CD4-positive, alpha-beta memory T cell (primary cell): ENCODE measurements at regions not wholly inside any gene's neighbourhood (a gene's known extent, or its start where the extent isn't known, plus 50 kb on each side); places are given as distances from the start of the nearest gene placed in this dataset.

Experiments
- CTCF ChIA-PET: fragments of 350-600 bp; sonication (Branson Sonifier 250); formaldehyde crosslinking; loops from one replicate; lab custom pipeline; 2021; ENCODE audit warnings: inconsistent platforms; ENCODE audit not compliant: partially characterized antibody; lab: Charles Lee
- POLR2A ChIA-PET: fragments of 350-600 bp; sonication (Branson Sonifier 250); formaldehyde crosslinking; loops from one replicate; lab custom pipeline; 2021; ENCODE audit not compliant: partially characterized antibody; lab: Charles Lee
- DNase-seq, 5 donors: peaks; one replicate each; pipeline versions ENCODE4 v3.0.0 to v3.0.0-alpha.2; 2020 to 2022; ENCODE audit warnings: mixed read lengths in 1 of 5
- H3K27ac ChIP-seq: one replicate; pipeline ENCODE4 v1.7.0; 2013; ENCODE audit warnings: low read depth, low read length
- H3K27me3 ChIP-seq: 2 replicates; pipeline ENCODE4 v1.7.0; 2013; ENCODE audit warnings: mild to moderate bottlenecking, low read length, moderate library complexity; ENCODE audit not compliant: insufficient read depth
- H3K36me3 ChIP-seq: 2 replicates; pipeline ENCODE4 v1.7.0; 2013; ENCODE audit warnings: mild to moderate bottlenecking, low read length, moderate library complexity; ENCODE audit not compliant: insufficient read depth
- H3K4me1 ChIP-seq: 2 replicates; pipeline ENCODE4 v1.7.0; 2013; ENCODE audit warnings: mild to moderate bottlenecking, low read length, moderate library complexity; ENCODE audit not compliant: insufficient read depth
- H3K4me3 ChIP-seq, 2 donors: one replicate each; pipeline ENCODE4 v1.7.0; 2013; ENCODE audit warnings: low read length in 2 of 2, mild to moderate bottlenecking in 1 of 2
- H3K9me3 ChIP-seq, 2 donors: one replicate each; pipeline ENCODE4 v1.7.0; 2013; ENCODE audit warnings: low read length in 2 of 2, control low read depth in 1 of 2; ENCODE audit not compliant: control insufficient read depth in 1 of 2
- H3K27ac Mint-ChIP-seq, 7 donors: one replicate each; pipeline ENCODE4 v1.8.0; 2020 to 2021; ENCODE audit warnings: mixed read lengths in 7 of 7, mild to moderate bottlenecking in 6 of 7, inconsistent platforms in 3 of 7, moderate library complexity in 3 of 7
- H3K27me3 Mint-ChIP-seq, 2 donors: one replicate each; pipeline ENCODE4 v1.8.0; 2020 to 2021; ENCODE audit warnings: mixed read lengths in 2 of 2
- H3K36me3 Mint-ChIP-seq, 2 donors: one replicate each; pipeline ENCODE4 v1.8.0; 2020 to 2021; ENCODE audit warnings: mixed read lengths in 2 of 2, inconsistent platforms in 1 of 2, mild to moderate bottlenecking in 1 of 2
- H3K4me1 Mint-ChIP-seq, 4 donors: one replicate each; pipeline ENCODE4 v1.8.0; 2020 to 2021; ENCODE audit warnings: mixed read lengths in 4 of 4, mild to moderate bottlenecking in 1 of 4
- H3K4me3 Mint-ChIP-seq, 8 donors: one replicate each; pipeline ENCODE4 v1.8.0; 2020 to 2021; ENCODE audit warnings: mixed read lengths in 8 of 8, mild to moderate bottlenecking in 7 of 8, moderate library complexity in 6 of 8, inconsistent platforms in 3 of 8
- H3K9me3 Mint-ChIP-seq, 8 donors: one replicate each; pipeline ENCODE4 v1.8.0; 2020 to 2021; ENCODE audit warnings: mixed read lengths in 8 of 8, mild to moderate bottlenecking in 5 of 8, inconsistent platforms in 3 of 8, moderate library complexity in 1 of 8
- intact Hi-C: fragments of 100-400 bp; cut with micrococcal nuclease; formaldehyde crosslinking; loops from one replicate; pipeline ENCODE4 v1.15.1; 2023

- Histone ChIP-seq H3K4me1 (peaks cover 7% of the 10 kb centered on the region), H3K36me3 (no peaks in the 10 kb centered on the region), H3K9me3 (no peaks in the 10 kb centered on the region), H3K27ac (no peak overlapping the region), H3K4me3 (no peak overlapping the region), H3K27me3 (no peaks in the 10 kb centered on the region)
- intact Hi-C loops, result loop anchor here (2.0 kb wide), 2 partner anchors 694 to 1026 kb away; partner anchors contain the start of gene GFM1
- Mint-ChIP-seq H3K9me3 (no peaks in the 10 kb centered on the region), H3K36me3 (no peaks in the 10 kb centered on the region), H3K4me3 (no peak overlapping the region), H3K27me3 (peaks cover 9 to 12% of the 10 kb centered on the region in 2 donors), H3K27ac (no peak overlapping the region), H3K4me1 (peaks cover 3 to 6% (median 4%) of the 10 kb centered on the region in 4 donors)
- CTCF ChIA-PET, result interaction anchor here (1.7 kb wide), 1 partner anchor 915 kb away, joined by 3 read pairs; no protein-coding TSS in a partner anchor
- no peak for DNase-seq
- POLR2A ChIA-PET, result no interaction called here
These were observed 115.7 kb upstream of the VEPH1 start for GRCh38 chr3:157618886-157619285.

GRCh38 chr3:157618075-157618760 lies 115.0 kb upstream of the VEPH1 start:
- POLR2A ChIA-PET, result no interaction called here
- CTCF ChIA-PET, result interaction anchor here (0.6 to 4.5 kb wide), 7 partner anchors 11 to 2000 kb away, joined by 3 to 38 read pairs (median 3); no protein-coding TSS in a partner anchor
- H3K27ac Mint-ChIP-seq, result peak overlapping the region in 1 of 7 donors; percentile 33

GRCh38 chr3:157614896-157615295 lies 111.7 kb upstream of the VEPH1 start:
- H3K9me3 ChIP-seq, result no peaks in the 10 kb centered on the region
- Mint-ChIP-seq H3K4me3 (no peak overlapping the region), H3K27me3 (peaks cover 3 to 8% of the 10 kb centered on the region in 2 donors), H3K36me3 (no peaks in the 10 kb centered on the region), H3K4me1 (peaks cover 3 to 6% (median 5%) of the 10 kb centered on the region in 4 donors), H3K9me3 (no peaks in the 10 kb centered on the region), H3K27ac (no peak overlapping the region)
- H3K4me3 ChIP-seq, result no peak overlapping the region
- H3K27ac ChIP-seq, result no peak overlapping the region
- ChIA-PET POLR2A (no interaction called here), CTCF (interaction anchor here (1.3 to 4.5 kb wide), 3 partner anchors 8 to 819 kb away, joined by 3 to 38 read pairs (median 11); no protein-coding TSS in a partner anchor)
- intact Hi-C loops, result no loop called here
- no peaks in the 10 kb centered on the region for H3K27me3 ChIP-seq
- peaks cover 7% of the 10 kb centered on the region for H3K4me1 ChIP-seq
- DNase-seq, result no peak
- no peaks in the 10 kb centered on the region for H3K36me3 ChIP-seq

More at GRCh38 chr3:157618075-157618760, 115.0 kb upstream of the VEPH1 start:
- peaks cover 7% of the 10 kb centered on the region for H3K4me1 ChIP-seq
- no peaks in the 10 kb centered on the region for H3K9me3 ChIP-seq
- H3K27ac ChIP-seq, result no peak overlapping the region
- no peaks in the 10 kb centered on the region for H3K36me3 ChIP-seq
- peaks cover 9 to 11% of the 10 kb centered on the region in 2 donors for H3K27me3 Mint-ChIP-seq
- H3K4me3 ChIP-seq, result no peak overlapping the region
- DNase-seq, result peak in 4 of 5 donors; percentile 28 to 47 (median 44)
- peaks cover 3 to 6% (median 4%) of the 10 kb centered on the region in 4 donors for H3K4me1 Mint-ChIP-seq
- H3K4me3 Mint-ChIP-seq, result peak overlapping the region in 1 of 8 donors; percentile 24
- H3K27me3 ChIP-seq, result no peaks in the 10 kb centered on the region
- no peaks in the 10 kb centered on the region for H3K36me3 Mint-ChIP-seq
- H3K9me3 Mint-ChIP-seq, result no peaks in the 10 kb centered on the region
- intact Hi-C loops, result loop anchor here (2.0 kb wide), 2 partner anchors 695 to 1027 kb away; partner anchors contain the start of gene GFM1

- peaks cover 0 to 1% of the 10 kb centered on the region in 2 donors for H3K27me3 Mint-ChIP-seq
- Histone ChIP-seq H3K4me3 (no peak overlapping the region), H3K27me3 (no peaks in the 10 kb centered on the region), H3K9me3 (no peaks in the 10 kb centered on the region), H3K4me1 (peaks cover 2% of the 10 kb centered on the region), H3K27ac (no peak overlapping the region), H3K36me3 (no peaks in the 10 kb centered on the region)
- intact Hi-C loops, result no loop called here
- H3K27ac Mint-ChIP-seq, result no peak overlapping the region
- ChIA-PET POLR2A (no interaction called here), CTCF (interaction anchor here (0.7 to 1.1 kb wide), 2 partner anchors 13 to 20 kb away, joined by 3 read pairs; no protein-coding TSS in a partner anchor)
- no peak overlapping the region for H3K4me3 Mint-ChIP-seq
- peaks cover 0 to 10% (median 1%) of the 10 kb centered on the region in 4 donors for H3K4me1 Mint-ChIP-seq
- no peak for DNase-seq
- H3K36me3 Mint-ChIP-seq, result no peaks in the 10 kb centered on the region
- H3K9me3 Mint-ChIP-seq, result no peaks in the 10 kb centered on the region
These were observed 108.4 kb upstream of the VEPH1 start for GRCh38 chr3:157611536-157612076.

- Mint-ChIP-seq H3K27ac (no peak overlapping the region), H3K4me1 (peaks cover 0 to 10% (median 4%) of the 10 kb centered on the region in 4 donors), H3K27me3 (peaks cover 0 to 4% of the 10 kb centered on the region in 2 donors), H3K36me3 (no peaks in the 10 kb centered on the region), H3K9me3 (no peaks in the 10 kb centered on the region), H3K4me3 (no peak overlapping the region)
- POLR2A ChIA-PET, result no interaction called here
- intact Hi-C loops, result no loop called here
- Histone ChIP-seq H3K4me1 (peaks cover 5% of the 10 kb centered on the region), H3K4me3 (no peak overlapping the region), H3K9me3 (no peaks in the 10 kb centered on the region), H3K27ac (no peak overlapping the region), H3K36me3 (no peaks in the 10 kb centered on the region), H3K27me3 (no peaks in the 10 kb centered on the region)
- no peak for DNase-seq
- CTCF ChIA-PET, result interaction anchor here (1.1 kb wide), 1 partner anchor 13 kb away, joined by 3 read pairs; no protein-coding TSS in a partner anchor
These were observed 107.8 kb upstream of the VEPH1 start for GRCh38 chr3:157610876-157611535.

DNA sequence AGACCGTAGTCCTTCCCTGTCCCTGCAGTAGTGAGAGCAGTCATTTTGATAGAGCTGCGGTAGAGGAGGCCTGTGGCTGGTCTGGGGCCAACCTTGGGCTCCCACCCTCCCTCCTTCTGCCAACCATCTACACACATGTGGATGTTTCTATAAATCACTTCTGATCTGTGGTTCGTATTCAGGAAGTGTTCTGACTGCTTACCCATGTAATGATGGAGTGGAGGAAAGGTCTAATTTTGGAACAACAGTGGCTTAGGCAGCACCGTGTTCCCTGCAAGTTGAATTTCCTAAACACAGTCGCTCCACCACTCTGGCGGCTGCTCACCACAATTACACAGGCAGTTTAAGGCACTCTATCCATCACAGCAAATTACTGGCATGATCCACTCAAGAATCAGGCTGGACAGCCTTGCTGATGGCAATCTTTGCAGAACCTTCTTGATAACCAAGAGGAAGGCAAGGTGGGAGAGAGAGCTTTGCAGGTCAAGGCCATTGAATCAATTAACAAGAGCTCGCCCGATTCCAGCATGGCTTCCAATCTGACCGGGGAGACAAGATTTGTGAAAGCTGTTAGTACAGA lies 104.7 kb upstream of the VEPH1 start:
- Histone ChIP-seq H3K4me1 (peaks cover 5% of the 10 kb centered on the region), H3K9me3 (no peaks in the 10 kb centered on the region), H3K36me3 (no peaks in the 10 kb centered on the region), H3K27me3 (no peaks in the 10 kb centered on the region), H3K27ac (no peak overlapping the region), H3K4me3 (no peak overlapping the region)
- no peak overlapping the region for H3K27ac Mint-ChIP-seq
- H3K4me3 Mint-ChIP-seq, result no peak overlapping the region
- ChIA-PET CTCF (interaction anchor here (1.0 to 5.3 kb wide), 8 partner anchors 8 to 826 kb away, joined by 3 to 38 read pairs (median 8); no protein-coding TSS in a partner anchor), POLR2A (no interaction called here)
- intact Hi-C loops, result loop anchor here (2.0 kb wide), 1 partner anchor 925 kb away; no protein-coding TSS in a partner anchor
- no peaks in the 10 kb centered on the region for H3K36me3 Mint-ChIP-seq
- DNase-seq, result no peak
- no peaks in the 10 kb centered on the region for H3K9me3 Mint-ChIP-seq
- H3K27me3 Mint-ChIP-seq, result peaks cover 3 to 4% of the 10 kb centered on the region in 2 donors
- peaks cover 0 to 10% (median 4%) of the 10 kb centered on the region in 4 donors for H3K4me1 Mint-ChIP-seq
